ENCODE measurements at regions not wholly inside any gene's neighbourhood (a gene's known extent, or its start where the extent isn't known, plus 50 kb on each side); places are given as distances from the start of the nearest gene placed in this dataset.

DNA sequence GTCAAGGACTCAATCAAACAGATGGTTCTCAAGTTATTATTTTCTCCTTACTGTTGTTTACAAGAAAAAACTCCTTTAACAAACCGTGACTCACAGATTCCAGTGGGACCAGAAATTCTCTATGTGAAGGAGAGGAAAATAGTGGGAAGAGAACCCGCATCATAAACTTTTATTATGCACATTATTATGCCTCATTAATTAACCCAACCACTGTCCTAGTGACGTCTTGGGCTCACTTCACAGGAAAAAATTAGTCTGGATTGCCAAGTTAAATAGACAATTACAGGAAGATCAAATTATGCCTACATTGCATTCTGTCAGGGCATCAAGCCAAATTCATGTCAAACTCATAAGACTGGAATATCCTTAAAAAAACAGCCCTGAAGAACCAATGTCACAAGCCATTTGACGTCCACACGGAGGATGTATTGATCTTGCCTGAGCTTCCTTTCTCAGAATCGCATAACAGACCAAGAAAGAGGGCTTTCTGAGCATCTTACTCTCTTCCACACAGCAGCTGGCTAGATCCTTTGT is 347.8 kb downstream of the DUSP10 start (continued):
- TF ChIP-seq, protein P1, sequence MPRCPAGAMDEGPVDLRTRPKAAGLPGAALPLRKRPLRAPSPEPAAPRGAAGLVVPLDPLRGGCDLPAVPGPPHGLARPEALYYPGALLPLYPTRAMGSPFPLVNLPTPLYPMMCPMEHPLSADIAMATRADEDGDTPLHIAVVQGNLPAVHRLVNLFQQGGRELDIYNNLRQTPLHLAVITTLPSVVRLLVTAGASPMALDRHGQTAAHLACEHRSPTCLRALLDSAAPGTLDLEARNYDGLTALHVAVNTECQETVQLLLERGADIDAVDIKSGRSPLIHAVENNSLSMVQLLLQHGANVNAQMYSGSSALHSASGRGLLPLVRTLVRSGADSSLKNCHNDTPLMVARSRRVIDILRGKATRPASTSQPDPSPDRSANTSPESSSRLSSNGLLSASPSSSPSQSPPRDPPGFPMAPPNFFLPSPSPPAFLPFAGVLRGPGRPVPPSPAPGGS (CRISPR knock-in tag; IDR thresholded peaks at IDR 0.05) = no peak
- TF ChIP-seq PAF1 (CRISPR knock-in tag; IDR thresholded peaks at IDR 0.05) = no peak

- Histone ChIP-seq H2AFZ (ENCODE audit: low read length) (no peak overlapping the region), H3K4me1 (ENCODE audit: insufficient read depth, low read length) (no peaks in the 10 kb centered on the region), H3K36me3 (replicated peaks in 1 of 2; ENCODE audit: control insufficient read depth in 1 of 2, insufficient read depth in 2 of 2, low read length in 2 of 2) (no peaks in the 10 kb centered on the region), H3K9ac (ENCODE audit: insufficient read depth, low read depth, low read length) (no peak overlapping the region), H4K20me1 (ENCODE audit: insufficient read depth, low read length) (no peaks in the 10 kb centered on the region), H3K27me3 (ENCODE audit: control insufficient read depth in 1 of 2, insufficient read depth in 2 of 2, low read length in 2 of 2) (no peaks in the 10 kb centered on the region; a peak in 1 of 5 replicates), H3K79me2 (ENCODE audit: insufficient read depth, low read length) (no peaks in the 10 kb centered on the region), H3K4me2 (ENCODE audit: low read depth, low read length) (no peak overlapping the region), H3K27ac (ENCODE audit: extremely low read length, insufficient read depth, low read length) (no peak overlapping the region), H3K4me3 (replicated peaks in 1 of 3; ENCODE audit: insufficient read depth in 1 of 3, low read depth in 2 of 3, low read length in 3 of 3) (no peak overlapping the region), H3K9me3 (ENCODE audit: low read length) (peaks cover 44% of the 10 kb centered on the region)
- TF ChIP-seq AKAP8 (CRISPR knock-in tag; IDR thresholded peaks at IDR 0.05) (no peak), ZNF615 (CRISPR knock-in tag; IDR thresholded peaks at IDR 0.05; ENCODE audit: borderline replicate concordance) (no peak), ERF (CRISPR knock-in tag; IDR thresholded peaks at IDR 0.05) (no peak), ZFP90 (CRISPR knock-in tag; IDR thresholded peaks at IDR 0.05; ENCODE audit: borderline replicate concordance) (no peak), MIXL1 (CRISPR knock-in tag; IDR thresholded peaks at IDR 0.05) (no peak), ZSCAN9 (CRISPR knock-in tag; IDR thresholded peaks at IDR 0.05; ENCODE audit: borderline replicate concordance) (no peak), ZSCAN22 (CRISPR knock-in tag; IDR thresholded peaks at IDR 0.05) (no peak), SALL1 (CRISPR knock-in tag; IDR thresholded peaks at IDR 0.05) (no peak), JUNB (CRISPR knock-in tag; IDR thresholded peaks at IDR 0.05; ENCODE audit: borderline replicate concordance) (no peak), ZFAT (CRISPR knock-in tag; conservative IDR thresholded peaks at IDR 0.05) (no peak), NFATC3 (CRISPR knock-in tag; IDR thresholded peaks at IDR 0.05) (no peak), ZNF292 (CRISPR knock-in tag; IDR thresholded peaks at IDR 0.05; ENCODE audit: borderline replicate concordance, low read depth) (no peak)
- TF ChIP-seq, protein P2, sequence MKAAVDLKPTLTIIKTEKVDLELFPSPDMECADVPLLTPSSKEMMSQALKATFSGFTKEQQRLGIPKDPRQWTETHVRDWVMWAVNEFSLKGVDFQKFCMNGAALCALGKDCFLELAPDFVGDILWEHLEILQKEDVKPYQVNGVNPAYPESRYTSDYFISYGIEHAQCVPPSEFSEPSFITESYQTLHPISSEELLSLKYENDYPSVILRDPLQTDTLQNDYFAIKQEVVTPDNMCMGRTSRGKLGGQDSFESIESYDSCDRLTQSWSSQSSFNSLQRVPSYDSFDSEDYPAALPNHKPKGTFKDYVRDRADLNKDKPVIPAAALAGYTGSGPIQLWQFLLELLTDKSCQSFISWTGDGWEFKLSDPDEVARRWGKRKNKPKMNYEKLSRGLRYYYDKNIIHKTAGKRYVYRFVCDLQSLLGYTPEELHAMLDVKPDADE (CRISPR knock-in tag; IDR thresholded peaks at IDR 0.05) = no peak
- TF ChIP-seq, protein P3, sequence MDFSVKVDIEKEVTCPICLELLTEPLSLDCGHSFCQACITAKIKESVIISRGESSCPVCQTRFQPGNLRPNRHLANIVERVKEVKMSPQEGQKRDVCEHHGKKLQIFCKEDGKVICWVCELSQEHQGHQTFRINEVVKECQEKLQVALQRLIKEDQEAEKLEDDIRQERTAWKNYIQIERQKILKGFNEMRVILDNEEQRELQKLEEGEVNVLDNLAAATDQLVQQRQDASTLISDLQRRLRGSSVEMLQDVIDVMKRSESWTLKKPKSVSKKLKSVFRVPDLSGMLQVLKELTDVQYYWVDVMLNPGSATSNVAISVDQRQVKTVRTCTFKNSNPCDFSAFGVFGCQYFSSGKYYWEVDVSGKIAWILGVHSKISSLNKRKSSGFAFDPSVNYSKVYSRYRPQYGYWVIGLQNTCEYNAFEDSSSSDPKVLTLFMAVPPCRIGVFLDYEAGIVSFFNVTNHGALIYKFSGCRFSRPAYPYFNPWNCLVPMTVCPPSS (IDR thresholded peaks at IDR 0.05) = no peak
- TF ChIP-seq, protein P4, sequence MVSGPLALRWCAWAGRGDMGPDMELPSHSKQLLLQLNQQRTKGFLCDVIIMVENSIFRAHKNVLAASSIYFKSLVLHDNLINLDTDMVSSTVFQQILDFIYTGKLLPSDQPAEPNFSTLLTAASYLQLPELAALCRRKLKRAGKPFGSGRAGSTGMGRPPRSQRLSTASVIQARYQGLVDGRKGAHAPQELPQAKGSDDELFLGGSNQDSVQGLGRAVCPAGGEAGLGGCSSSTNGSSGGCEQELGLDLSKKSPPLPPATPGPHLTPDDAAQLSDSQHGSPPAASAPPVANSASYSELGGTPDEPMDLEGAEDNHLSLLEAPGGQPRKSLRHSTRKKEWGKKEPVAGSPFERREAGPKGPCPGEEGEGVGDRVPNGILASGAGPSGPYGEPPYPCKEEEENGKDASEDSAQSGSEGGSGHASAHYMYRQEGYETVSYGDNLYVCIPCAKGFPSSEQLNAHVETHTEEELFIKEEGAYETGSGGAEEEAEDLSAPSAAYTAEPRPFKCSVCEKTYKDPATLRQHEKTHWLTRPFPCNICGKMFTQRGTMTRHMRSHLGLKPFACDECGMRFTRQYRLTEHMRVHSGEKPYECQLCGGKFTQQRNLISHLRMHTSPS (CRISPR knock-in tag; IDR thresholded peaks at IDR 0.05; ENCODE audit: low read depth) = no peak
- CTCF ChIA-PET (ENCODE audit: low intra/inter-chr PET ratio, low total read pairs) = no interaction called here
- FAIRE-seq (no peak), ATAC-seq (no peak), DNase-seq (ENCODE audit: low spot score) (no peak)
- POLR2A ChIA-PET = no interaction called here
- in situ Hi-C loops (cut with HindIII; ENCODE audit: extremely low pct_ligation_motif_present, low pct_unique_long_range_greater_than_20kb) (no loop called here), intact Hi-C loops (cut with micrococcal nuclease; ENCODE audit: unreplicated experiment) (no loop called here)
- 0% methylated on average over 2 of the region's 2 CpGs for WGBS (ENCODE audit: low lambda C conversion rate)
- BruUV-seq (replicated peaks) = no TSS peak
Measured at GRCh38 chr1:221396526-221396925, 345.4 kb downstream of the DUSP10 start.

Data from HepG2 (cell line).